ENCODE measurements at regions not wholly inside any gene's neighbourhood (a gene's known extent, or its start where the extent isn't known, plus 50 kb on each side); places are given as distances from the start of the nearest gene placed in this dataset.

GRCh38 chr1:60196026-60196425 is 122.5 kb upstream of the C1orf87 start:
- DNase-seq (ENCODE audit: low read depth in 2 of 2) = no peak

DNA sequence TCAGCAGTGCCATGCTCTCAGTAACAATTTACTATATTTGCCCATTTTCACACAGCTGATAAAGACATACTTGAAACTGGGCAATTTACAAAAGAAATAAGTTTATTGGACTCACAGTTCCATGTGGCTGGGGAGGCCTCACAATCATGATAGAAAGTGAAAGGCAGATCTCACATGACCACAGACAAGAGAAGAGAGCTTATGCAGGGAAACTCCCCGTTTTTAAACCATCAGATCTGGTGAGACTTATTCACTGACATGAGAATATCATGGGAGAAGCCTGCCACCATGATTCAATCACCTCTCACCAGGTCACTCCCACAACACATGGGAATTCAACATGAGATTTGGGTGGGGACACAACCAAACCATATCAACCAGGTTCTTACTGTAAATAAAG is 112.1 kb upstream of the C1orf87 start:
- DNase-seq (ENCODE audit: low read depth in 2 of 2) = no peak

DNA sequence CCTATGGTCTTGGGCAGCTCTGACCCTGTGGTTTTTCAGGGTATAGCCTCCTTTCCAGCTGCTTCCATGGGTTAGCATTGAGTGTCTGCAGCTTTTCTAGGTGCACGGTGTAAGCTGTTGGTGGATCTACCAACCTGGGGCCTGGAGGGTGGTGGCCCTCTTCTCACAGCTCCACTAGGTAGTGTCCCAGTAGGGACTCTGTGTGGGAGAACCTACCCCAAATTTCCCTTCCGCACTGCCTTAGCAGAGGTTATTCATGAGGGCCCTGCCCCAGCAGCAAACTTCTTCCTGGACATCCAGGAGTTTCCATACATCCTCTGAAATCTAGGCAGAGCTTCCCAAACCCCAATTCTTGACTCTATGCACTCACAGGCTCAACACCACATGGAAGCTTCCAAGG is 111.0 kb upstream of the C1orf87 start:
- DNase-seq (ENCODE audit: low read depth in 2 of 2) = no peak

DNA sequence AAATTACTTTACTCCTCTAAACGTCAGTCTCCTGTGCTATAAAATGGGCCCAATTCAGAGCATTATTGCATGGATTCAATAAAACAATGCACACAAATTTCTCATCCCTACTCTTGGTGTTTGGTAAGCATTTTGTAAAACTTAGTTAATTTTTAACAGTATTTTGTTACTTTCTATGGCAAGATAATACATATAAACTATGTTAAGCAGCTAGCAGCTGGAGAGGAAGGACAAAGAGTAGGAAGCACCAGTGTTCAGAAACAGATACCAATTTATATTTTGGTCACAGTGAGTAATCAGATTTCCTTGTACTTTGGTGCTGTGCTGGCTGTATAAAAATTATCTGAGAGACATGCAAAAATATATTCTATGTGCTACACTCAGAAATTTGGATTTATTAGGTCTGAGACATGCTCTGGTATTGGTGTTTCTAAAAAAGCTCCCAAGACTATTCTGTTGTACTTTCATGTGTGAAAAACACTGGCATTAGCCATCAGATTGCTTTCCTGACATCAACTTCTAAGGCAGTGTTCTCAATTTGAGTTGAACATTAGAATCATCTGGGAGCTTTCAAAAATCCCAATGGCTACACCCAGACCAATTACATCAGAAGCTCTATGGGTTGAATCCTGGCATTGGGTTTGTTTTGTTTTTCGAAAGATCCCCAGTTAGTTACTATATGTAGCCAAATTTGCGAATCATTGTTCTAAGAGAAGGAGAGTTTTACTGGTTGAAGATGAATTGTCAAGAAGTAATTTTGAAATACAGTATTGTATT is 100.3 kb upstream of the C1orf87 start:
- DNase-seq (ENCODE audit: low read depth in 2 of 2) = no peak

- DNase-seq (ENCODE audit: low read depth in 2 of 2) = no peak
Observed at GRCh38 chr1:60173006-60173405, 99.4 kb upstream of the C1orf87 start.

GRCh38 chr1:60171801-60172200 is 98.2 kb upstream of the C1orf87 start:
- DNase-seq (ENCODE audit: low read depth in 2 of 2) = peak; percentile 21 to 30

- no peak for DNase-seq (ENCODE audit: low read depth in 2 of 2)
Observed at GRCh38 chr1:60170709-60171108, 97.1 kb upstream of the C1orf87 start.

DNA sequence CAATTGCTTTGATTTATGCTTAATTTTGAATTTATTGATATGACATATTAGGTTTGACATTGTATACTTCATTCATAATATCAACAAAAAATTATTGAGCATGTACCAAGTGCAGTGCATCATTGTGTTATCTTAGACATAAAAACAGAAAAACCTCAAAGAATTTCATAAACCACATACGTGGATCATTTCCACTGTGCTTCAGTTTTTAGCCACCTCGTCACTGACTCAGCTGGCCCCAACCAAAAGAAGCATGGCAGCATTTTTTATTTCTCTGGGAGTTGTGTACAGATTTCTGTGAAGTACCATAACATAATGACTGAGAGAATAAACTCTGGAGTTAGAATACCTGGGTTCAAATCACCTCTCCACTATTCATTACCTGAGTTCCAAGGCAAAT is 95.6 kb upstream of the C1orf87 start:
- no peak for DNase-seq (ENCODE audit: low read depth in 2 of 2)

GRCh38 chr1:60162936-60163335 is 89.4 kb upstream of the C1orf87 start:
- DNase-seq (ENCODE audit: low read depth in 2 of 2) = no peak

GRCh38 chr1:60160141-60160540 is 86.6 kb upstream of the C1orf87 start:
- DNase-seq (ENCODE audit: low read depth in 2 of 2) = no peak

DNA sequence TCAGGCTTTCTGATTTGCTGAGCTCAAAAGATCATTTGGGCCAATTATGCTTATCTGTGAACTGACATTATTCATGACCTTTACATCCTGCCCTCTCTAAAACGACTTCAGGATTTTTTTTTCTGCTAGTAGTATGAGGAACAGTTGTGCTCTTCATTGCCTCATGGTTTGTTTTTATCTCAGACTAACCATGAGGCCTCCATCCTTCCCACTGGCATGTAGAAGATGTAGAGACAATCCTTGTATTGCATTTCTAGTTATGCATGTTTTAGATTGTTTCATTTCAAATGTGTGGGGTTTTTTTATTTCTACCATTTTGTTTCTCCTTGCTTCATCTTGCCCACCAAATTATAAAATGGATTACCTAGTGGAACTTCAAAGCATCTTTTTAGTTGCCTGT is 82.8 kb upstream of the C1orf87 start:
- DNase-seq (ENCODE audit: low read depth in 2 of 2) = no peak

DNA sequence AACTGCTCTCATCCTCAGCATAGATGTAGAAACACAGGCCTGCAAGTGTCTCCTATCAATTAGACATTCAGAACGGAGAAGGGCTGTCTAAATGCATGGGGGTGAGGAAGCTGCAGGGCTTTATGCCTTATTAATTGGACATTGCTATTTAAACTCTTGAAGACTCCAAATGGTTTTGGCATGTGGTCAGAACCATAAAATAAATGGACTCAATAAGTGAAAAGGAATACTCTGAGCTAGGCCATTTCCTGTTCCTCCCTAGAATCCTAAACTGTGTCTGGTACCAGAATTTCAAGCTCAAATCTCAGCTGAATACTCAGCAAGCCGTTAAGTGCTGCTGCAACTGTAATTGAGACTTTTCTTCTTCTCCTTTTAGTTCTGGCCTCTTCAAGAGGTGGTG is 80.4 kb upstream of the C1orf87 start:
- DNase-seq (ENCODE audit: low read depth in 2 of 2) = no peak

- DNase-seq (ENCODE audit: low read depth in 2 of 2) = no peak
Observed at GRCh38 chr1:60152891-60153290, 79.3 kb upstream of the C1orf87 start.

DNA sequence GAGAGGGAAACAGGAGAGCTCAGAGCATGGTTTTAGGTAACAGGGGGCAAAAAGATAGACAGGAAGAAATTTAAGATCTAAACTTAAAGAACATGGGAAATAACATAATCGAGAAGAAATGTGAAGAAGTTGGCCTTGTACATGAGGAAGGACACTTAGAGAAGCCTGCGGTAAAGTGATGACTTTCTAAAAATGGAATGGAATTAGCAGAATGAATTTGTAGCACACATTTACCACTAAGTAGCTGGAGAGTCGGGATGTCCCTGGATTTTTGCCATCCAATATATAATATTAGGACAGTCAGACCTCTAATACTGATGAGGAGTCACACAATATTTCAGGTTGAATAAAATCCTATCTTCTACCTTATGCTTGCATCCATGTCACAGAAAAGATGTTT is 77.7 kb upstream of the C1orf87 start:
- no peak for DNase-seq (ENCODE audit: low read depth in 2 of 2)

DNA sequence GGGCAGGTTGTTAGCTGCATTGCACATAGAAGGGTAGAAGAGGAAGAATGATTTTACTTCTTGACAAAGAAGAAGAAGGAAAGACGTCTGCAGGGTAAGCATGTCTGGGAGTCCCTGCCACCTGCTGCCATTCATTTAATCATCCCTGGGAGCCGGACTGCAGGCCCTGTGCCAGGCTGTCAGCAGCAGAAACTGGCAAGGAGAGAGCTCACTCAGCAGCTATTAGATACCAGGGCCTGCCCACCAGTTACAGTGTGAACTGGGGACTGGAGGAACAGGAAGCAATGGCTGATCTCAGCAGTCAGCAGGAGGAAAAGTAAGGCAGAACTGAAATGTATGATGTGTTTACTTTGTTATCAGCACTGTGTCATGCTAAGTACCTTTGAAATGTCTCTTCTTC is 75.7 kb upstream of the C1orf87 start:
- DNase-seq (ENCODE audit: low read depth in 2 of 2) = no peak

GRCh38 chr1:60146884-60147283 is 73.3 kb upstream of the C1orf87 start:
- DNase-seq (ENCODE audit: low read depth in 2 of 2) = no peak

DNA sequence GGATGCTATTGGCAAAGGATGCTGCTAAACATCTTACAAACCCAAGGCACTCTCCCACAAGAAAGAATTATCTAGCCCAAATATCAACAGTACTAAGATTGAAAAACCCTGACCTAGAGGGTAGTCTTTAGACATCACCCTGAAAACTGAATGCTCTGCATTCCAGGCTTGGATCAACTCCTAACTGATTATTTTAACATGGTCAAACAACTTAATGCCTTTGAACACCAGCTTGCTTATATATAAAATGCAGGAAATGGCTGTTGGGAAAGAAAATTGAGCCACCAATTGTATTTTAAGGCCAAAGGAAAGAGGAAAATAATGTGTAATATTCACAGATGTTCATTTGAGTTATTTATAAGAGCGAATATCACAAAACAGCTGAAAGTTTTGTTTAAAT is 72.2 kb upstream of the C1orf87 start:
- no peak for DNase-seq (ENCODE audit: low read depth in 2 of 2)

GRCh38 chr1:60141743-60142142 is 68.2 kb upstream of the C1orf87 start:
- DNase-seq (ENCODE audit: low read depth in 2 of 2) = no peak

DNA sequence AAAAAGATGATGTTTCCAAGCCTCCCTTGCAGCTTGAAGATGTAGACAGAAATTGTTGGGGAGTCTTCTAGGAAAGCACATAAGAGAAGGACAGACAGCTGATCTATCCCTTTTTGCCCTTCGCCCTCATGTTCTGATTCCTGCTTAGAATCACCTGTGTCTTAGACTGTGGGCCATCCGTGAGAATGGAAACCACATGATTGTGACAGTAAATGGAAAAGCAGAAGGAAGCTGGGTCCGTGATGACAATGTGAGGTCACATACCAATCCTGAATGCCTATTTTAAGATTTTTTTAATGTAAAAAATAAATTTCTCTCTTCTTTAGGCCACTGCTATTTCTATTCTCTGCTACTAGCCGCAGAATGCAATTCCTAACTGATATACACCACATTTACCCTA is 67.7 kb upstream of the C1orf87 start:
- DNase-seq (ENCODE audit: low read depth in 2 of 2) = no peak

DNA sequence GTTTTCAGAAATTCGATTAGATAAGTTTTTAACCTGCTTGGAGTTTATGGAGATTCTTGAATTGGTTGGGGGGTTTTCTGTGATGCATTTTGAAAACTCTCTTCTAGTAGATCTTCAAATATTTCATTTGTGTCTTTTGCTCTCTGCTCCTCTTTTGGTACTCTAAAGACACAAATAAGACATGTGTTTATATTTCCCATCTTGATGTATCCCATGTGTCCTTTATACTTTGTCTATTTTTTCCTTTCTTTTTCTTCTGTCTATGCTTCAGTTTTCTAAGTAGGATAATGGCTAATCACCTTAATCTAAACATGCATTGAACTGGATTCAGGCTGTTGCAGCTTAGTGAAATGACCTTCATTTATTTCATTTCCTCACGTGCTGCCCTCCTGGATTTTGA is 63.8 kb upstream of the C1orf87 start:
- no peak for DNase-seq (ENCODE audit: low read depth in 2 of 2)

- DNase-seq (ENCODE audit: low read depth in 2 of 2) = no peak
Observed at GRCh38 chr1:60136395-60136794, 62.8 kb upstream of the C1orf87 start.

DNA sequence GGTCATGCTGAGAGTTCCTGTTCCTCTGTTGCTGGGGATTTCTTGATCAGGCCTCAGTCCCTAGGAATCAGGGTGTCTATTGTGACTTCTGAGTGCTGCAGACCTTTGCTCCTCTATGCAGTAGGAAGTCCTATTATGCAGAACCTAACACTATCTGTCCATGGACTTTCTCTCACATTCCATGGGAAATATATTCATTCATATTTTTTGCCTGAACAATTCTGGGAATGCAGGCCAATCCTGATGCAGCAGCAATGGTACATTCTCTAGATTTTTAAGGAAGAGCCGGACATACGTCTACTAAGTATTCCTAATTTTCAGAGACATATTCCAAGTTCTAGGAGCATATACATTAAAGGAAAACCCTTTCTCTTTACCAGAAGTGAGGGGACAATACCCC is 61.1 kb upstream of the C1orf87 start:
- no peak for DNase-seq (ENCODE audit: low read depth in 2 of 2)

GRCh38 chr1:60133848-60134247 is 60.3 kb upstream of the C1orf87 start:
- peak in 1 of 2 experiments; percentile 66 for DNase-seq (ENCODE audit: low read depth in 2 of 2)

- peak; percentile 84 to 85 for DNase-seq (ENCODE audit: low read depth in 2 of 2)
Observed at GRCh38 chr1:60133000-60133673, 59.6 kb upstream of the C1orf87 start.

All from fibroblast of skin of left biceps (primary cell).